CD4-positive, alpha-beta T cell treated with Interleukin-17A for 1 hour (primary cell): ENCODE measurements at regions not wholly inside any gene's neighbourhood (a gene's known extent, or its start where the extent isn't known, plus 50 kb on each side); places are given as distances from the start of the nearest gene placed in this dataset.
"Not testable (repeated sequence)": the region's sequence is repeated elsewhere in the genome, so short reads cannot be mapped to it uniquely, and the experiment has no call there.

Experiments used
- DNase-seq: peaks from one replicate; pipeline ENCODE4 v3.0.0-alpha.2; 2020

DNA sequence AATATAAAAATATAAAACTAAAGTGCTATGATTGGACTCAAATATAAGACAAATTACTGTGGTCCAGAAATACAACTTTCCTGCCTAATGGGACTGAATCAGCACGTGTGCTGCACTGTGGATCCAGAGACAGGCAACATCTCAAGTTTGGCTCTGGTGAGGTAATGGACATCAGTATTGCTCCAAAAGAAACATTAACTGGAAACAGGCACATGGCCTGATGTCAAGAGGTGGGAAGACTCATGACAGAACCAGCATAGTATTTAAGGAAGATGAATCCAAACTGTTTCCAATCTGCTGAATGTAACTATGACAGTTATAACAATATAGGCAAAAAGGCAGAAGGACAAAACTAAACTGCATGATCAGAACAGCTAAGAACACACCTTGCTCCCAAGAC, 354.6 kb downstream of the FSIP2 start:
- DNase-seq: no peak

DNA sequence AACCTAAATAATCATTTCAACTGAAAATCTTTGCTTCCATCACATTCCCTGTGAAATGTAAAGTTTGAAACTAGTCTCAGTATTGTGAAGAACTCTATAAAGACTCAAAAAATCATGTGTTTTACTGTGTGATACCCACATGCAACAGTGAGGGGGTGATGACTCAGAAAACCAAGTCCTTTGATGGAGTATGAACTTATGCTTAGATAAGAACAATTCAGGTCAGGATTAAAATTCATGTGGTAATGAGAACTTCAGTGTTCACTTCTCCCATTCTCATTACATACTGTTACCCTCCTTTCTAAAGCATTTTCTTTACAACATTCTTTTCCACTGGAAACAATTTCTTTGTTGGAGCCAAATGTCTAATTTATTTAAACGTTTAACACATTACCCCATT, 360.2 kb downstream of the FSIP2 start:
- DNase-seq: no peak

DNA sequence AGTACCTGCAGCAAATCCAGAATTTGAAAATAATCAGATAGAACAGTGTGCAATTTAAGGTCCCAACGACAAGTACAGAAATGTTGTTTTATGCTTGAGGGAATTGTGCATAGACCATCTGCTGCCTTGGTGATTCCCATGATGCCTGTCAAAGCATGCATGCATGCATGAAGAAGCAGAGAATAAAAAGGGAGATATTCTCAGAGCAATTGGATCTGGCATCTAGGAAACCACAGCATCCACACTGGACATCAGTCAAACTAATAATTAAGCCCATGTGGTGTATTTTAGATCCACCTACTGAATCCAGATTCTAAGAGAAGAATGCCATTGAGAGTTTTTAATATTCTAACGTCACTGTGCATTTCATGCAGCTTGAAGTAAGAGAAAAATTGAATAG, 361.2 kb downstream of the FSIP2 start:
- no peak for DNase-seq

DNA sequence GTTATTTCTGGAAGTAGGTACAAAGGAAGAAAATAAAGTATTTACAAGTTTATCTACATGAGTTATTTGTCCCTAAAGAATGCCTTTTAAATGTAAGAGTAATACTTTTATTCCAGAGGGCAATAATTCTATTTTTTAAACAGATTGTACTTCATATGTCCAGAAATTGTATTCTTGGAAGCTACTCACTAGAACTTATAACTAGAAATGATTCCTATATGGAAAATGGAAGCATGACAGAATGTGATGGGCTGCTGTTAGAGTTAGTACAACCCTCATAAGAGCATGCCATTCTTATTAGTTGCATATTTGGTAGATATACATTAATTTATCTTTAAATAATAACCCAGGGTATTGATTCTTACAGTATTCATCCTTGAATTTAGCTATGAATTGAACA, 362.0 kb downstream of the FSIP2 start:
- DNase-seq: no peak

DNA sequence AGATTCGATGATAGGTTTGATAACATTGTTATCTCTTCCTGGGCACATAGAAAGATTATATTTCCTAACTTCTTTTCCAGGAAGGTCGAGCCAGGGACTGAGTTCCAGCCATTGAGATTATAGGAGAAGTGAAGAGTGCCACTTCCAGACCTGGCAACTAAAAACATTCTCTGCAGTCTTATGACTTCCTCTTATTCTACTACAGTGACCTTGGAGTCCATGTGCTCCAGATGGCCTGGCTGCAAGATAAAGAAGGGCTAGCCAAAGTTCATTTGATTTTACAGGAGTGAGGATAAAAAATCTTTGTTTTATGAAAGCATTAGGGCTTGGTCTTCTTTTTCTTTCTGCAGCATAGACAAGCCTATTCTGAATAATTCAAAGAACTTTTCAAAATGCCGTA, 363.0 kb downstream of the FSIP2 start:
- no peak for DNase-seq

DNA sequence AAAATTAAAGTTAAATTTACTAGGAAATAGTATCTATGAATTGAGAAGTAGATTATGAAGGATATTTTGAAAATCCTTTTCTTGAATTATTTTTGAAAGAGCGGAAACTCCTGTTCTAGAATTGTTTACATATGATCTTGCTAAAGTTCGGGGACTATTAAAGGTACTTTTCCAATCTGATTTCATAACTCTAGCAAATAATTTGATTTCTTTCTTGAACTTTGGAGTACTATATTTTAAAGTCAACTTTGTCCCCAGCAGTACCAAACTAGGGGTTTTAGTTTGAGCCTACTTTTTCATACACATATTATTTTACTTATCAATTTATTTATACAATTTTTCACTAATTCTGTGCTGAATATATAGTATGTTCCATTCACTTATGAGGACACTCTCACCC, 364.7 kb downstream of the FSIP2 start:
- no peak for DNase-seq

DNA sequence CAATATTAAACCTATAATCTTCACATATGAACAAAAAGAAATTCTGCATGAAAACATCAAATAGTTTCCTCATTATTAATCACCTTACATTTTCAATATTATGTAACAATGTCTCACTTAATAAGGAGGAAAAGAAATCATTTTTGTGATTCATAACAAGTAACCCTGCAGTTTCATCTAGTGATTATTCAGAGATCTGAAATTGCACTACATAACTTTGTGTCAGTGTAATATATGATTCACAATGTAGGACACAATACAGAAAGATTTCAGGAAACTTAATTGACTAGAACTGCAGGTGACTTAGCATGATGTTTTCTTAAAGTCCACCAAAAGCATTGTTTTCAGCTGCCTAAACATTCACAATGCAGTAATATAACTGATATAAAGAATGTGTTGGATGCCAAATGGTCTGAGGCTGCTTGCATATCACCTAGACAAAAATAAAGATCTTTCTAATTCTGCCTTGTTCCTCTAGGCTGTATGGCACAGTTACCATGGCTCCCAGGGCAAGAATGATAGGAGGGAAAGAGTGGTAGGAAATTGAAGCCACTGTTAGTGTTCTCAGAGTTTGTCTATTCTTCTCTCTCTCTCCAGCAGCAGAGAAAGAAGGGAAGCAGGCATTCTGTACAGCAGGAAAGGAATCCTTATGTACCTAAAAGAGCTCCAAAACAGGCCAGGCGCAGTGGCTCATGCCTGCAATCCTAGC, 366.6 kb downstream of the FSIP2 start:
- no peak for DNase-seq

DNA sequence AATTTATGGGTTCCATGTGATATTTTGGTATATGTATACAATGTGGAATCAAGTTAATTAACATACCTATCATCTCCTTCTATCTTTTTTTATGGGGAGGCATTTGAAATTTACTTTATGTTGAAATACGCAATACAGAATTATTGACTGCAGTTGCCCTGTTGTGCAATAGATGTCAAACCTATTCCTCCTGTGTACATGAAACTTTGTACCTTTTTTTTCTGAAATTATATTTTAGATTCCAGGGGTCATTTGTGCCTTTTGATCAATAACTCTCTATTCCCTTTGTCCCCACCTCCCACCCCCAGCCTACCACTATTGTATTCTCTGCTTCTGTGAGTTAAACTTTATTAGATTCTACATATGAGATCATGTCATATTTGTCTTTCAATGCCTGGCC, 369.9 kb downstream of the FSIP2 start:
- no peak for DNase-seq

DNA sequence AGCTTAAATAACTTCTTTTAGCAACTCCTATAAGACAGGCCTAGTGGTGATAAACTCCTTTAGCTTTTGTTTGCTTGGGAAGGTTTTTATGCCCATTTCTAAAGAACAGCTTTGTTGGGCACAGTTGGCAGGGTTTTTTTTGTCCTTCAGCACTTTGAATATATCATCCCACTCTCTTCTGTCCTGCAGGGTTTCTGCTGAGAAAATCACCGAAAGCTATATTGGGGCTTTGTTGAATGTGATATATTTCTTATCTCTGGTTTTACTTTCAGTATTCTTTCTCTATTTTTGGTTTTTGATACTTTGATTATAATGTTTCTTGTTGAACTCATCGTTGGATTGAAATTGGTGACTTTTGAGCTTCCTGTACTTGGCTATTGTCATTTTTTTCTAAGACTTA, 372.8 kb upstream of the ZC3H15 start:
- DNase-seq: no peak

DNA sequence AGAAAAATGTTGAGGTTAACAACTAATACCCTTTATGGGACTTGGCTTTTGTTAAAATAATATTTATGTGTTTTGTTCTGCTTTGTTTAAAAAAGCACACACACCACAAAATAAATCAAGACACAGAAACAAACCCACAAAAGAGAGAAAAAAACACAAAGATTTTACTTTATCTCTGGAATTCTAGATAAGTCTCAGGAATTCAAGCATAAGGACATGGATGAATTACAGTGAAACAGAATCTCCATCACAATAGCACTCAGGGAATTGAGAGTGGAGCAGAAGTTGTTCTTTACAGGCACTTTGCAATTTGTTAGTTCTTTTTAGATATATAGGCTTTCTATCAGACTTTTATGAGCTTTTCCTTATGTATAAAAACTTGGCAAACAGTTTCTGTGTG, 360.9 kb upstream of the ZC3H15 start:
- no peak for DNase-seq

DNA sequence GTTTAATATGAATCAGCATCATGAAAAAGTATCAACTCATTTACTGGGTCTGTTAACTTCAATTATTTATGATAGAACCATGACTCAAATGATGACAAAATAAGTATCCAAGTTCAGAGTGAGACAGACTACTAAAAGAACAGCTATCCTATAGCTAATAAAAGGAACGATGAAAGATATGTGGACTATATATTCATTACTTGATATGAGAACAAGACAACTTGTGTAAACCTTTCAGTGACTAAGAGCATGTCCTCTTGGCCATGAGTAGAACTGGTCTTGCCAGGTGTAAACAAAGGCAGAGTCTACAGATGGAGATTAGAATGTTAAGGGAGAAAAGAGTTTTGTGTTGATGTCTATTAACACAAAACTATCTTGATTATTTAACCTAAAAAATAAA, 360.4 kb upstream of the ZC3H15 start:
- DNase-seq: no peak

DNA sequence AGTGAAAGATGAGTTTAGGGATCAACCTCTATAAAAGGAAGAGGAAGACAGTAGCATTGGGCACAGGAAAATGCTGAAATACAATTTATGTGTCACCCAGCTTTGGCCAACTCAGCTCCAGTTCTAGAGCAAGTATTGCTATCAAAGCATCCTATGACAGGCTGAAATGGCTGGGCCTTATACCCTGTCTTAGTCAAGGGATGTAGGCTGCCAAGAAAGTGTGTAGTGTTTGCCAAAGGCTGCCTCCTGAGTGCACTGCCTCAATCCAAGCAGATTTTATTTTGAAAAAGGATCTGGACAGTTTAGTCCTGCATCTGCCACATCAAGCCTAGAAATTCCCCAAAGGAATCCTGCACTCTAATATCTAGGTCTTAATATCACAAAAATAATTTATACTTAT, 359.9 kb upstream of the ZC3H15 start:
- no peak for DNase-seq

DNA sequence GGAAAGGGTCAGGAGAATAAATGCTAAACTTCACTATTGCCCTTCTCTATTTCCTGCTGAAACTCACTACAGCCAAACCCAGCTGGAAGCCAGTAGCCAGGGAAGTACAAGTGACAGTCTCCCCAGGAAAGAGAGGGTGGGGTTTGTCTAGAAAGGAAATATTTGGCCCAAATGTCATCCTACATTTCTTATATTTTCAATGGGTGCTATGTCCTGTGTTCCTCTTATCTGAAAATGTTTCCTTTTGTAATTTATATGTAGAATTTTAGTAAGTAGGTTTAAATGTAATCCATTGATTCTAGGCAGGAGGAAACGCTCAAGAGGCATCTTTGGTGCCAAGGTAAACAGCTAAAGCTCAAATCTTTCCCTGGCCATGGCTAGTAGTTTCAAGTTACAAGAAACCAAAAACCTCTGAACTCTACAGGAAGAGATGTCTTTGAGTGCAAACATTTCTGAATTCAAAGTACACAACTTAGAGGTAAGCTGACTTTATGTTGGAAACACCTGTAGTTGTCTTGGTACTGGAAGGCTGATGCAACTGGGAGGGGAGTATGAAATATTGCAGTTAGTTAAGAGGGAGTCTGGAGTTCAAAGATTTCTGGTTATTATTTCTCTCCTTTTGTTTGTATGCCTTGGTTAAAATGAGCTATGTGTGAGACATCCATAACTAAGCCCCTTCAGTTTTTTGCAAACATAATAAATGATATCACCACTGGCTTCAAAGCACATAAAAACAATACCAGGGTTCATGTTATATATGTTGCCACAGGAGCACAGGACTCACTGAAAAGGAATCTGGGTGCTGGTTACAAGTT, 356.1 kb upstream of the ZC3H15 start:
- DNase-seq: no peak

DNA sequence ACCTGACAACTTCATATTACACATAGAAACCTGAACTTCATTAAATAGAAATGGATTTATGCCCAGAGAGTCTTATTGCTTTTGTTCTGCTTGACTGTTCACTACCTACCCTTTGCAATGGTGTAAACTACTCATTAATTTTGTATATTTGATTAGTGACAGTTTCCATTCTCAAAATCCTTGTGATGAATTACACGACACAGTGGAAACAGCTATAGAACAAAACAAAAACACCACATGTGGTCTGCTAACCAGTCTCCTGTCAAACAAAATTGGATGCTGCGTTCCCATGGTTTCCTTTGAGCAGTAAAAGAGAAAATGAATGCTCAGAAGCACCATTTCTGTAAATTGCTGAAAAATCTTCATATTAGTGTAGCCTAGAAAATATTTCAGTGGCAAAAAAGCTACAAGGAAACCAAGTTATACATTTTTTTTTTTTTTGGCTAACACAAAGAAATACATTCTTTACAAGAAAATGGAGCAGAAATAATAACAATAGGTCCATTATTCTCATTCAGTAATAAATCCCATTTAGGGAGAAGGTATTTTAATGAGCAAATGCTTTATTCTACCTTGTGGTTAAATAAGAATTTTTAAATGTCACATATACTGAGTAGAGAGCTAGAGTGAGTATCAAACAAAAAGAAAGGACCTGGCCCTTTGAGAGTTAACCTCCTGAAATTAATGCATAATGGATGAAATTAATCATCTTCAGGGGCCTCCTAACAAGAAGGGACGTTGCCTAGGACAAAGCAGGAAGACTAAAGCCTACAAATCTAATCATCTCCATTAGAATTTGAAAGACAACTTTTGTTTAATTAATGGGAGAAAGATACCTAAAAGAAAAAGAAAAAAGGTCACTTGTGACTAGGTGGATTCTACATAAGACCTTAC, 355.1 kb upstream of the ZC3H15 start:
- no peak for DNase-seq

DNA sequence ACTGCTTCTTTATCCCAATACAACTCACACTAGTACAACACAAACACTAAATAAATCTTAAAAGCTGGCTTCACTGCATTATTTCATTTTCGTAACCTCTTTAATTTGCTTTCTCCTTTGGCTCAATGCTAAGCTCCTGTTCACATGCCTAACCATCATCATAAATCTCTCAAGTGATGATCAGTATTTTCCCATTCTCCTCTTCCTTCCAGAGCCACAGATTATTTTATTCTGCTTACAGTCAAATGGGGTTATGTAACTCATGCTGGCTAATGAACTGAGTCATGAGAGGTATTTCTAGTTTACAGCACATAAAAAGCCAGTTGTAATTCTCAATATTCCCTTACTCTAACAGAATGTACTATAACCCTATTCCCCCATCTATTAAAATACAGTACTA, 350.4 kb upstream of the ZC3H15 start:
- no peak for DNase-seq

DNA sequence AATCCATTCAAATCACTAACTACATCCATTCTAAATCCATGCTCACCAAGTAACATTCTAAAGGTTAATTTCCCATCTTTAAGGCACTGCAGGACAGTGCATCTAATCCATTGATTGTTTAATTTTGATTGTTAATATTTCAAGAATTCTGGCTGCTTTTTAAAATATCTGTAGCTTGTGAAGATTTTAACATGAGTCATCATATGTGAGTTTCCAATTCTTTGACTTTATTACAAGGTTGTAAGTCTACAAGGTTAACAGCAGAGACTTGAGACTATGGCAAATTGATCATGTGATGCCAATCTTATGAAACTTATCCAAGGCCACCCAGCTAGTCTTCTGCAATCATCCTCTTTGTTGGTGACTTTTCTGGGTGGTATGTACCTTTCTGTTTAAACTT, 349.2 kb upstream of the ZC3H15 start:
- no peak for DNase-seq

DNA sequence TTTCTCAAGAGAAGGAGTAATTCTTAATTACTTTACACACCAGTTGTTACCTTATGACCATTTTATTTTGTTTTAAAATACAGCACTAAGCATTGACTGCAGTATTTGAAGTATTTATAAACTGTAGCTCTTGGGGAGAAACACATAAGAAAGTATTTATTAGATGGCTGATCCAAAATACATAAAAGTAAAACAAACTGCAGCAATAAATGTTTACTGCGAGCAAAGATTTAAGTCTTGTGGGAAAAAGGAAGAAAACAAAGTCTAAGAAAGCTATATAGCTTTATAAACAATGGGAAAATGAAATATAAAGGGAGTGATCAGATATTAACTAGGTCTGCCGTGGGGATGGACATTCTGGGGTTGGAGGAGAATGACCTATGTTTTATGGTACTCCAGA, 347.2 kb upstream of the ZC3H15 start:
- DNase-seq: no peak

DNA sequence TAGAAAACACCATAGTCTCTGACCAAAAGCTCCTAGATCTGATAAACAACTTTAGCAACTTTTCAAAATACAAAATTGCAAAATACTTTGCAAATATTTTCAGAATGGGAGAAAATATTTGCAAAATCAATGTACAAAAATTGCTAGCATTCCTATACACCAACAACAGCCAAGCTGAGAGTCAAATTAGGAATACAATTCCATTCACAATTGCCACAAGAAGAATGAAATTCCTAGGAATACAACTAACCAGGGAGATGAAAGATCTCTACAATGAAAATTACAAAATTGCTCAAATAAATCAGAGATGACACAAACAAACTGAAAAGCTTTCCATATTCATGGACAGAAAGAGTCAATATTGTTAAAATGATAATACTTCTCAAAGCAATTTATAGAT, 327.0 kb upstream of the ZC3H15 start:
- DNase-seq: no peak

DNA sequence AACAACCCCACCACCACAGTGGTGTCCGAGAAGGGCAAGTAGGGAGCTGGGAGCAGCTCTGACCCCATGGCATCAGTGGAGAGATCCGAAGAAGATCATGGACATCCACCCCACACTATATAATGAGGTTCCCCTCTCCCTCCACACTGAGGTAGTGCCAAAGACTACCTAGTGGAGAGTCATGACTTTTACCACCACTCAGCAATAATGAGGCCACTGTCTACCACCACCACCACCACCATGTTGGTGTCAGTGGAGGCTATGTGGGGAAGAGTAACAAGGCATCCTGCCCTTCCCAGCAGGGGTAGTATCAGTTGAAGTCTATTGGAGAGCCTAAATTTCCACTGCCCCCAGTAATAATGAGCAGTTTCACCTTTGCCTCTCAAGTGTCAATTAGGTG, 321.7 kb upstream of the ZC3H15 start:
- DNase-seq: no peak

DNA sequence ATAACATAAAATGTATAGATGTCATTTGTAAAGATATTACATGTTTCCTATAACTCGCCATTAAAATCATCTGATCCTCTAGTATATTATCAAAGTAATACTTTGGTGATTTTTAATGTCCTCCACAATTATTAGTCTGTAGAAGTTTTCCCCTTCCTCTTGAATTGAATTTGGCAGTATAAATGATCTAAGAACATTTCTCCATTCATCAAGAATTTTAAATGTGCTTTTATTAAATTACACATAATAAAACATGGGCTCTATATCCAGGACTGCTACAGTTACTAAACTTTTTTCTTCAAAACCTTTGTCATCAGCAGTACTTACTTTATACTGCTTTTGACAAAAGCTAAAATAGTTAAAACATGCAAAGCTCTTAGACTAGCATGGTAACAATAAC, 315.4 kb upstream of the ZC3H15 start:
- DNase-seq: no peak

DNA sequence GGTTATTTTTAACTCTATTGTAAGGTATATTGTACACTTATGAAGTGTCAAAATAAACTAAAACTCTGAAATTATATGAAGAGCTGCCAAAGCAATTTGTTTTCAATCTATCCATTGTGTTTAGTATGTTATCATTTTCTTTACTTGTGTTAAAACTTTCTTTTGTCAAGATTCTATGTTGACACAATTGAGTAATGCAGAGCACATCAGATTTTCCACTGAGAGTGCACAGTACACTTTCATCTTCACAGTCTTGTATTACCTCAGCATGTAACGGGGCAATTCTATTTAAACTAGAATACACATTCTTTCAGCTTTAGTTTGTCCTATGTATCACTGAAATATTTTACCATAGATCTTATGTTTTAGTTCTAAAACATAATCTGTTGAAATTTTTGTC, 304.4 kb upstream of the ZC3H15 start:
- DNase-seq: no peak

DNA sequence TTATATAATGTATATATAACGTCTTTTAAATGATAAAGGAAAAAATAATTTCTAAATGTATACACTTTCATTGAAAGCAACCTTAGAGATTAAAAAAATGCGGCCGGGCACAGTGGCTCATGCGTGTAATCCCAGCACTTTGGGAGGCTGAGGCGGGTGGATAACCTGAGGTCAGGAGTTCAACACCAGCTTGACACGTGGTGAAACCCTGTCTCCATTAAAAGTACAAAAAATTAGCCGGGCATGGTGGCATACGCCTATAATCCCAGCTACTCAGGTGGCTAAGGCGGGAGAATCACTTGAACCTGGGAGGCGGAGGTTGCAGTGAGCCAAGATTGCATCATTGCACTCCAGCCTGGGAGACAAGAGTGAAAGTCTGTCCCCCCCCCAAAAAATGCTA, 303.7 kb upstream of the ZC3H15 start:
- not testable (repeated sequence) for DNase-seq

DNA sequence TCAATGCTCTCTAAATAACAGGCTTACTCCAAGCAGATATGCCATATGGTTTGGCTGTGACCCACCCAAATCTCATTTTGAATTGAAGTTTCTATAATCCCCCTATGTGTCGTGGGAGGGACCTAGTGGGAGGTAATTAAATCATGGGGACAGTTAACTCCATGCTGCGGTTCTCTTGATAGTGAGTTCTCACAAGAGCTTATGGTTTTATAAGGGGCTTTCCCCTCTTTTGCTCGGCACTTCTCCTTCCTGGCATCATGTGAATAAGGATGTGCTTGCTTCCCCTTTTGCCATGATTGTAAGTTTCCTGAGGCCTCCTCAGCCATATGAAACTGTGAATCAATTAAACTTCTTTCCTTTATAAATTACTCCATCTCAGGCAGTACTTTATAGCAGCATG, 302.7 kb upstream of the ZC3H15 start:
- no peak for DNase-seq

DNA sequence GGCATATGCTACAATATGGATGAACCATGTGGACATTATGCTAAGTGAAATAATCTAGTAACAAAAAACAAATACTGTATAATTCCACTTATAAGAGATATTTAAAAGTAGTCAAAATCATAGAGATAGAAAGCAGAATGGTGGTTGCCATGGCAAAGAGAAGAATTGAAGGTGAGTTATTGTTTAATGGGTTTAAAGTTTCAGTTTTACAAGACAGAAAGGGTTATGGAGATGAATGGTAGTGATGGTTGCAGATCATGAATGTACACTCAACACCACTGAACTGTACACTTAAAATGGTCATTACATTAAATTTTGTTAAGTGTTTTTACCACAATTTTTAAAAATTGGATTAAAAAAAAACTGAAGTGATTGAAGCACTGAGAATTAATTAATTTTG, 298.2 kb upstream of the ZC3H15 start:
- no peak for DNase-seq
